Spleen (tissue), 7 donors: ENCODE measurements at regions not wholly inside any gene's neighbourhood (a gene's known extent, or its start where the extent isn't known, plus 50 kb on each side); places are given as distances from the start of the nearest gene placed in this dataset.

Source experiments
- CTCF ChIP-seq, 11 experiments: fragments of 200-600 bp in 7 of 11; fragments of 450-650 bp in 4 of 11; sonication (generic) in 4 of 11; IDR thresholded peaks in 8 of 11; conservative IDR thresholded peaks in 3 of 11; 1 replicate in 7 of 11; 2 replicates in 4 of 11; pipeline versions ENCODE4 v1.4.0 to v1.8.0; 2016 to 2021; ENCODE audit warnings: antibody characterized with exemption in 11 of 11, inconsistent platforms in 4 of 11, mild to moderate bottlenecking in 1 of 11
- POLR2AphosphoS5 ChIP-seq, 3 donors: sonication (generic); formaldehyde crosslinking; IDR thresholded peaks; one replicate each; pipeline ENCODE4 v1.5.1; 2017; ENCODE audit warnings: antibody characterized with exemption in 3 of 3
- donor health status: DM: no; HTN: no; CAD: no; lungs with moderate emphysema.
- donor health status: DM: no; HTN: no; CAD: no.
- donor health status: DM: no; HTN: no; CAD: no.

GRCh38 chr2:146591908-146592307 is 1252.9 kb upstream of the ACVR2A start:
- no peak for TF ChIP-seq CTCF (IDR thresholded peaks at IDR 0.05 in 8 of 11, conservative IDR thresholded peaks at IDR 0.05 in 3 of 11)
- TF ChIP-seq POLR2AphosphoS5 (IDR thresholded peaks at IDR 0.05), result no peak
